ENCODE measurements at regions not wholly inside any gene's neighbourhood (a gene's known extent, or its start where the extent isn't known, plus 50 kb on each side); places are given as distances from the start of the nearest gene placed in this dataset.

DNA sequence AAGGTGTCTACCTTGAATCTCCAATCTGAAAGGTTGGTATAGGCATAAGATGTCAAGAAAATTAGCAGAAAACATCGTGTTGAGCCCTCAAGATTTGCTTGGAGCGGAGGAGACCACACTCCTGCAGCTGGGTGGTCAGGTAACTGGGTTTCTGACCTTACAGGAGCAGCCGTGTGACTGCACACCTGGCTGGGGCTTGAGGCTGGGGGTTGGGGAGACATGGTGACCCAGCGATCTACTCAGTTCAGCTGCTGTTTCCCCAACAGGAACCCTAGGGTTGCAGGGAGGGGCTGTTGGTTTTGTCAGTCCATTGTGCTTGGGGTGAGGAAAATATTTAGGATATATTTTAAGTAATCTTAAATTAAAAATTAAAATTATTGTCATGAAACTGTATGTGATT is 147.0 kb upstream of the ZNF32 start:
- TF ChIP-seq EZH2phosphoT487 (IDR thresholded peaks at IDR 0.05; ENCODE audit: borderline replicate concordance) = no peak
- TF ChIP-seq POLR2A (IDR thresholded peaks at IDR 0.05; ENCODE audit: borderline replicate concordance, extremely low read depth, insufficient read depth, insufficient read length) = no peak
- TF ChIP-seq, protein P1, sequence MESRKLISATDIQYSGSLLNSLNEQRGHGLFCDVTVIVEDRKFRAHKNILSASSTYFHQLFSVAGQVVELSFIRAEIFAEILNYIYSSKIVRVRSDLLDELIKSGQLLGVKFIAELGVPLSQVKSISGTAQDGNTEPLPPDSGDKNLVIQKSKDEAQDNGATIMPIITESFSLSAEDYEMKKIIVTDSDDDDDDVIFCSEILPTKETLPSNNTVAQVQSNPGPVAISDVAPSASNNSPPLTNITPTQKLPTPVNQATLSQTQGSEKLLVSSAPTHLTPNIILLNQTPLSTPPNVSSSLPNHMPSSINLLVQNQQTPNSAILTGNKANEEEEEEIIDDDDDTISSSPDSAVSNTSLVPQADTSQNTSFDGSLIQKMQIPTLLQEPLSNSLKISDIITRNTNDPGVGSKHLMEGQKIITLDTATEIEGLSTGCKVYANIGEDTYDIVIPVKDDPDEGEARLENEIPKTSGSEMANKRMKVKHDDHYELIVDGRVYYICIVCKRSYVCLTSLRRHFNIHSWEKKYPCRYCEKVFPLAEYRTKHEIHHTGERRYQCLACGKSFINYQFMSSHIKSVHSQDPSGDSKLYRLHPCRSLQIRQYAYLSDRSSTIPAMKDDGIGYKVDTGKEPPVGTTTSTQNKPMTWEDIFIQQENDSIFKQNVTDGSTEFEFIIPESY (IDR thresholded peaks at IDR 0.05; ENCODE audit: extremely low read depth, insufficient replicate concordance, low read length) = no peak
- TF ChIP-seq, protein P2, sequence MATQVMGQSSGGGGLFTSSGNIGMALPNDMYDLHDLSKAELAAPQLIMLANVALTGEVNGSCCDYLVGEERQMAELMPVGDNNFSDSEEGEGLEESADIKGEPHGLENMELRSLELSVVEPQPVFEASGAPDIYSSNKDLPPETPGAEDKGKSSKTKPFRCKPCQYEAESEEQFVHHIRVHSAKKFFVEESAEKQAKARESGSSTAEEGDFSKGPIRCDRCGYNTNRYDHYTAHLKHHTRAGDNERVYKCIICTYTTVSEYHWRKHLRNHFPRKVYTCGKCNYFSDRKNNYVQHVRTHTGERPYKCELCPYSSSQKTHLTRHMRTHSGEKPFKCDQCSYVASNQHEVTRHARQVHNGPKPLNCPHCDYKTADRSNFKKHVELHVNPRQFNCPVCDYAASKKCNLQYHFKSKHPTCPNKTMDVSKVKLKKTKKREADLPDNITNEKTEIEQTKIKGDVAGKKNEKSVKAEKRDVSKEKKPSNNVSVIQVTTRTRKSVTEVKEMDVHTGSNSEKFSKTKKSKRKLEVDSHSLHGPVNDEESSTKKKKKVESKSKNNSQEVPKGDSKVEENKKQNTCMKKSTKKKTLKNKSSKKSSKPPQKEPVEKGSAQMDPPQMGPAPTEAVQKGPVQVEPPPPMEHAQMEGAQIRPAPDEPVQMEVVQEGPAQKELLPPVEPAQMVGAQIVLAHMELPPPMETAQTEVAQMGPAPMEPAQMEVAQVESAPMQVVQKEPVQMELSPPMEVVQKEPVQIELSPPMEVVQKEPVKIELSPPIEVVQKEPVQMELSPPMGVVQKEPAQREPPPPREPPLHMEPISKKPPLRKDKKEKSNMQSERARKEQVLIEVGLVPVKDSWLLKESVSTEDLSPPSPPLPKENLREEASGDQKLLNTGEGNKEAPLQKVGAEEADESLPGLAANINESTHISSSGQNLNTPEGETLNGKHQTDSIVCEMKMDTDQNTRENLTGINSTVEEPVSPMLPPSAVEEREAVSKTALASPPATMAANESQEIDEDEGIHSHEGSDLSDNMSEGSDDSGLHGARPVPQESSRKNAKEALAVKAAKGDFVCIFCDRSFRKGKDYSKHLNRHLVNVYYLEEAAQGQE (IDR thresholded peaks at IDR 0.05; ENCODE audit: low read depth) = no peak
- TF ChIP-seq, protein P3, sequence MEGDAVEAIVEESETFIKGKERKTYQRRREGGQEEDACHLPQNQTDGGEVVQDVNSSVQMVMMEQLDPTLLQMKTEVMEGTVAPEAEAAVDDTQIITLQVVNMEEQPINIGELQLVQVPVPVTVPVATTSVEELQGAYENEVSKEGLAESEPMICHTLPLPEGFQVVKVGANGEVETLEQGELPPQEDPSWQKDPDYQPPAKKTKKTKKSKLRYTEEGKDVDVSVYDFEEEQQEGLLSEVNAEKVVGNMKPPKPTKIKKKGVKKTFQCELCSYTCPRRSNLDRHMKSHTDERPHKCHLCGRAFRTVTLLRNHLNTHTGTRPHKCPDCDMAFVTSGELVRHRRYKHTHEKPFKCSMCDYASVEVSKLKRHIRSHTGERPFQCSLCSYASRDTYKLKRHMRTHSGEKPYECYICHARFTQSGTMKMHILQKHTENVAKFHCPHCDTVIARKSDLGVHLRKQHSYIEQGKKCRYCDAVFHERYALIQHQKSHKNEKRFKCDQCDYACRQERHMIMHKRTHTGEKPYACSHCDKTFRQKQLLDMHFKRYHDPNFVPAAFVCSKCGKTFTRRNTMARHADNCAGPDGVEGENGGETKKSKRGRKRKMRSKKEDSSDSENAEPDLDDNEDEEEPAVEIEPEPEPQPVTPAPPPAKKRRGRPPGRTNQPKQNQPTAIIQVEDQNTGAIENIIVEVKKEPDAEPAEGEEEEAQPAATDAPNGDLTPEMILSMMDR (IDR thresholded peaks at IDR 0.05 in 2 of 3, conservative IDR thresholded peaks at IDR 0.05 in 1 of 3; ENCODE audit: borderline replicate concordance in 1 of 3, insufficient read depth in 1 of 3, low read depth in 2 of 3, low read length in 2 of 3) = no peak
- TF ChIP-seq JUND (IDR thresholded peaks at IDR 0.05) = no peak
- TF ChIP-seq SP1 (IDR thresholded peaks at IDR 0.05; ENCODE audit: low read depth) = no peak
- TF ChIP-seq YY1 (IDR thresholded peaks at IDR 0.05; ENCODE audit: extremely low read depth, insufficient replicate concordance, low read depth, low read length) = no peak

Data from HCT116 (cell line).